ENCODE measurements at regions not wholly inside any gene's neighbourhood (a gene's known extent, or its start where the extent isn't known, plus 50 kb on each side); places are given as distances from the start of the nearest gene placed in this dataset.
A peak's percentile ranks its signal among the peaks of the same experiment; 100 is the strongest.

DNA sequence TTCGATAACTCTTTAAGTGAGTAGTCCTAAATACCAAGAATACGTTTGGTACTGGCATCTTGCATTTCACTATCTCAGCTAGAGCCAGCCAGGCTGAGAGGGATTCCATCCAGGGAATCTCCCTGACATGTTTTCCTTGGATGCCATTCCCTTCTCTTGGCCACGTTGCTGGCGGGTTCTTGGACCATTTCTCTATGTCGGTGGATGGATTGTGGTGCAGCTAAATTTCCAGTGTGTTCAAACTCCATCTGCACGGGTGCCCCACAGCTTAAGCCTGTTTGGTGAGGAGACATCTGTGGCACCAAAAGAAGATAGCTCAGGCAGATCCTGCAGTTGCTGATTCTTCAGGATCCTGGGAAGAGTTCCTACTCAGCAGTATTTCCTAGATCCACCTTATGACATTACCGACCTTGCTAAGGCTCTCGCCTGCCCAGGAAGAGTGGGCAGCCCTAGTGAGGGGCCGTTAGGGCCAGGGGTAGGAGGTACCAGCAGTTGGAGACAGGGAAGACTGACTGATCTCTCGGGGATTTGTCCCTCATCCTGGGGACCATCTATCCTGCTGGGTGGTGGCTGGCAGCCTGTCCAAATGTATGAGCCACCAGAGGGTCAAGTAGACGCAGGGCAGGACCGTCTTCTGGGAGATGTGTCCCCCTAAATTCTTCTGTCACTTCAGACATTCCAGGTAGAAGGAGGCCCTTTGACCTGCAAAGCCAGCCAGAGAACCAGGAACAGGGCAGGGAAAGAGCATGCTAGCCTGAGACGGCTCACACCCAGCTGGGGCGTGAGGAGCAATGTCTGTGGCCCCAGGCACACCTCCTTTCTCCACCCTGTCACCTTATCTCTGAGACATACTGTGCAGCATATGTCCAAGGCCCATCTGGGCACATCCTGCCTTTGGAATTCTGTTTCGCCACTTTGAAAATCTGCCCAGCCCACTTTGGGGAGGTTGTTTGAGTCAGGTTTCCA, 72.6 kb upstream of the CAPRIN2 start:
- no peak for DNase-seq (ENCODE audit: low spot score)

DNA sequence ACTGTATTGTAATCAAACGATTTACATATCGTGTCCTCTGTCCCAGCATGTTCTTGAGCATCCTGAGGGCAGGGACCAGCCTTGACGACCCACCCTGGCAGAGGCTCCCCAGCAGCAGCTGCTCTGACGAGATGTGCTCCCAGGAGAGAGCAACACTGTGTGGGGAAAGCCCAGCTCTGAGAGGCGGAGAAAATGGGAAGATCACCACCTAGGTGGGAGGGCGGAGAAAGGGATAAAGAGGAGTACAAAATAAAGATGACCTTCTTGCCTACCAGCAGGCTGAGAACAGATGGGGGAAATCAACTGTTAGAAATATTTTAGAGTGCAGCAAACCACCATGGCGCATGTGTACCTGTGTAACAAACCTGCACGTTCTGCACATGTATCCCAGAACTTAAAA, 71.5 kb upstream of the CAPRIN2 start:
- no peak for DNase-seq (ENCODE audit: low spot score)

DNA sequence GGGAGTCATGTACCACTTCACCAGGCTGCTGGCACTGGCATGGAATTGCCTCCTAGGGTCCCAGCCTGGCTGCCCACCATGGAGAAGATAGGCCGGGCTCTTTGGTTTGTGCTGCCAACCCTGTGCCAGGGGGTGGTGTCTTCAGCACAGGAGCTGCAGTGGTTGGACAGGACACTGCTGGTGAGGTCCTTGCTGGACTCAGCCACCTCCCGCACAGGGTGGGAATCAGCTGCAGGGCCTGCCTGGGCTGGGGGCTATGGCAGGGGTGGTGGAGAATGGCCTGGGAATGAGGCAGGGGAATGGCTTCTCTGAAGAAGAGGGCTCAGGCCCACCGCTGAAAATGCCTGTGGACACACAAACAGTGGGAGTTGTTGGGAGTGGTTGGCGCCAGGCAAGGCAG, 70.6 kb upstream of the CAPRIN2 start:
- DNase-seq (ENCODE audit: low spot score): no peak

DNA sequence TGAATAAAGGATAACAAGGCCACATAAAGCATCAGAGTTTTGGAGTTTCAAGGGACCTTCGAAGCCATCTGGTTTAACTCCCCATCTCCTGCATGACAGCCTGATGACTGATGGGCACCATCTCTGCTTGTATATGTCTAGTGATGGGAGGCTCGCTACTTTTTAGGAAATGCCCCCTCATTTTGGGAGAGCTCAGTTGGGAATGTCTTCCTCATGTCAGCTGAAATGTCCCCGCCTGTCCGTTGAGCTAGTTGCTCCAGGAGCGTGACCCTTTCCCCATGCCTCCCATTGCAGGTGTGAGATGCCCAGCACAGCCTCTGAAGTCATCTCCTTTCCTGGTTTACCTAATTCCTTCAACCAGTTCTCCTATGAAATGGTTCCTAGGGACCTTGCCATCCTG, 69.6 kb upstream of the CAPRIN2 start:
- no peak for DNase-seq (ENCODE audit: low spot score)

DNA sequence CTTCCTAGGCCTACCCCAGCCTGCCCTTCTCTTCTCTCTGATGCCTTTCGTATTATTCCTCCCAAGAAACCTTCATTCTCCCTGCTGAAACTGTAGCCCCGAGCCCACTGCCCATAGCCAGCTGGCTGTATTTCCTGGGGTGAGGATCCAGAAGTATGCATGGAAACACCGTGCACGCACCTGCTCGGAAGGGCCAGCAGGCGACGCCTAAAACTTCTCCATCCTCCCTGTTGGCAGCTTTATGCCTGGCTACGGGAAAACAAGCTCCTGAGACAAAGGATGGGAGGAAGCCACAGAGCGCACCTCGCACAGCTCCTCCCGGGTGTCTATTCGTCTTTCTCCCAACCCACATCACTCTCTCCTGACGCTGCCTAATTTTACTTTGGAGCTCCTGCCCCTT, 69.0 kb upstream of the CAPRIN2 start:
- DNase-seq (ENCODE audit: low spot score): no peak

DNA sequence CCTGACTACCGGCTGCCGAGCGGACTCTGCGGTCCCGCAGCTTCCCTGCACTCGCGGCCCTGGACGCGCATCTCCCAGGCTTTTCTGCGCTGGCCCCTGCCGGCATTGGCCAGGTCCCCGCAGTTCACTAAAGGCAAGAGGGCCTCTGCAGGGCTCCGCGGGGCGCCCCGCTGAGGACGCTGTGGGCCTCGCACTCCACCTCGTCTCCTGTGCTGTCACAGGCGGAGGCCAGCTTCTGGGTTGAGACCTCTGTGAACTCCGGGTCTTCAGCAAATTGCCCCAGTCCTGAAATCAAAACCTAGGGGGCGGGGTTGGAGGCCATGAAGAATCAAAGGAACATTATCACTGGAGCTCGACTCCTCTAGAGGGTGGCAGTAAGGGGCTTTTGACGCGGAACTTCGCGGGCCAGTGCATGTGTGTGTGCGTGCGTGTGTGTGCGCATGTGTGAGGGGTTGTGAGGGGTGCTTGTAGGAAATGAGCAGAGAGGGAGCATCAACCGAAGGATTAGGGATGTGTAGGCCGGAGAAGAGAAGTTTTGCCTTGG, 68.5 kb upstream of the CAPRIN2 start:
- DNase-seq (ENCODE audit: low spot score): no peak

DNA sequence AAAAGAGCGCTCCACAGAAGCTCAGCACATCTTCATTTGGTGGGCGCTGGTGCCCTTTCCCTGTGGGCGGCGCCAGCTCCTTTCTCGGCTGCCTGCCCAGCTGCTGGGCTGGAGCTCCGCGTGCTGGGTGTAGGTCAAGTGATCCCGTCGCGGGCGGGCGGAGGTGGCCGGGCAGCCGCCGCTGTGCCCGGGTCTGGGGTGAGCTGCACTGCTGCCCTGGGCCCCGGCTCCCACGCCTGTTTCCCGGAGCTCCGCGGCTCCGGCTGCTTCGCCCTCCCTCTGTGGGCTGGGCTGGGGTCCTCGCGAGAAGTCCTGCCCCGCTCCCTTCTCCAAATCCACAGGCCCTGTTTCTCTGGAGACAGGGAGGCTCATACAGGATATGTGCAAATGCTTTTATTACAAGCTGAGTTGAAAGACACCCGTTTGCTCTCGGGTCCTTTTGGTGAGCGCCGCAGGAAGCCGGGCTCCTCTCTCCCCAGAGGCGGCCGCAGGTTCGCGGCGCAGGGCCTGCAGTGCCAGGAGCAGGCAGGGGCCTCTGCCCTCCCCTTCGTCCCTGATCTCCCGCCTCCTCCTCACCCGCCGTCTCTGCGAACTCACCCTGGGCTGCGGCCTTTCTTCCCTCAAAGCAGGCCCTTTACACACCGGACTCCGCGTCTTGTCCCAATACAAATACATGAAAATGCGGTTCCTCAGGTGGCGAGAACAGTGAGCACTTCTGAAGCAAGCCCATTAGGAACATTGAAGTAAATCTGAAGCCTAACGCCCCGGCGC, 67.8 kb upstream of the CAPRIN2 start:
- peak; percentile 41 for DNase-seq (ENCODE audit: low spot score)

DNA sequence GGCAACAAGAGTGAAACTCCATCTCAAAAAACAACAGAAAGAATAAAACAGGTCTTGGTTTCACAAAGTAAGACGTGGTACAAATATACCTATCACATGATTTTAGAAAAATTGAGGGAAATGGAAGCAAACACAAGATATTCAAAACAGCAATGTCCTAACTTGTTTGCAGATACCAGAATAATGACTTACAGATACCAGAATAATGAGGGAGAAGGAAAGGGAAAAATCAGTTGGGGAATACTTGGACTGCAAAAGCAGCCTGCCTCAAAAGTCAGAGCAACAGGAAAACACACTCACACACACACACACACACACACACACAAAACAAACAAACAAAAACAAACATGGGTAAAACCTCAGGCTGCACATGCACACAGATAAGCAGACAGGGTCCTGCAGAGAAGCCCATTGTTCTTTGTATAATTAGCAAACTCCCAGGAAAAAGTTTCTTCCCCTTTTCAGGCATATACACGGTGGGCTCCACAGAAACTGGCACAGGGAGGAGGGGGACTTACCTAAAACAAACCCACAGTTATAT, 65.7 kb upstream of the CAPRIN2 start:
- DNase-seq (ENCODE audit: low spot score): no peak

DNA sequence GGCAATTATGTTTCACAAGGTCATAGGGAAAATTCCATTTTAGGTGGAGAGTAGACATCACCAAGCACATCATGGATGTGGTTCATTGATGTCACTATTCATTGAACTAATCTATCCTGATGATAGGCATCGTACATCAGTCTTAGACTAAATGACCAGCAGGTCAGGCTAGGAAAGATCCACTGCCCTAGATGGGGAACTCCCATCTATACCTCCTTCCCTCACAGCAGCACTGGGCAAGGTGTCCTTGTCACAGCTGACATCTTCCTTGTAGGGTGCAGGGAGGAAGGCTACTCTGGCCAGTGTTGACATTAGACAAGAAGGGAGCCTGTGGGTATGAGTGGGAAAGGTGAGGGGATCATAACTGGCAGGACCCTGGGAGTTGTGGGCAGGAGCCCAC, 63.8 kb upstream of the CAPRIN2 start:
- DNase-seq (ENCODE audit: low spot score): no peak

DNA sequence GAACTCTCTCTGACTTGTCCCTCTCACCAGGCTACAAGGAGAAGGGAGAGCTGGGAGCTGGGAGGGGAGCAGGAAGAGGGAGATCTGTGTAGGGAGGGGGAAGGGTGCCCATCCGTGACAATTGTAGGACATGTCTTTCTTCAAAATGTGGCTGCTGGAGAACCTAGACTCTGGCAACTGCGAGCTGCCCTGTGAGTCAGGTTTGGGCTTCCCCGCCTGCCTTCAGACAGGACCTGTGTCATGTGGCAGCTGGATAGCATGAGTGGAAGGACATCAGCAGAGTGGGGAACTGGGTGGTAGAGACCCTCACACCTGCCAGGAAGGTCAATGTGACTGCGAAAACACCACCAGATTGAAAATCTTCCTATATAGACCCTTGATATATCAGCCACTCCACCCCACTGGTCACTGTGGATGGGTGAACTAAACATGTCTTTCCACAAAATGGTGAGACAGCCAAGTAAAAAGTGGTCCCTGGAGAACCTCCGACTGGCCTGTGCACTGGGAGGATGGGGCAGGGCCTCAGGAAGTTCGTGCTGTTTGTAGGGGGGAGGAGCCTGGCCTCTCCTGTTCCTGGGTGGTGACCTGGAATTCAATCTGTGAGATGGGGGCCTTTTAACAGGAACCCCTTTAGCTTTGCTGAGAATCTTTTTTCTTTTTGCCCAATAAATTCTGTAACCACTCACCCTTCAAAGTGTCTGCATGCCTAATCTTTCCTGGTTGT, 62.2 kb upstream of the CAPRIN2 start:
- no peak for DNase-seq (ENCODE audit: low spot score)

DNA sequence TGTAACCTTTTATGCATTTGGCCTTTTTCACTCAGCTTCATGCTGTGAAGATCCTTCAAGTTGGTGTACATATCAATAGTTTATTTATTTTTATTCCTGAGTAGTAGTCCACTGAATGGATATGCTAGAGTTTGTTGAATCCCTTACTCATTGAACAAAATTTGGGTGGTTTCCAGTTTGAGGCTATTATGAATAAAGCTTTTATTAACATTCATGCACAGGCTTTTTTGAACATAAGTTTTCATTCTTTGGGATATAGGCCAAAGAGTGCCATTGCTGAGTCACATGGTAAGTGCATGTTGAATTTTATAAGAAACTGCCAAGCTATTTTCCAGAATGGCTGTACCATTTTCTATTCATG, 59.5 kb upstream of the CAPRIN2 start:
- DNase-seq (ENCODE audit: low spot score): no peak

DNA sequence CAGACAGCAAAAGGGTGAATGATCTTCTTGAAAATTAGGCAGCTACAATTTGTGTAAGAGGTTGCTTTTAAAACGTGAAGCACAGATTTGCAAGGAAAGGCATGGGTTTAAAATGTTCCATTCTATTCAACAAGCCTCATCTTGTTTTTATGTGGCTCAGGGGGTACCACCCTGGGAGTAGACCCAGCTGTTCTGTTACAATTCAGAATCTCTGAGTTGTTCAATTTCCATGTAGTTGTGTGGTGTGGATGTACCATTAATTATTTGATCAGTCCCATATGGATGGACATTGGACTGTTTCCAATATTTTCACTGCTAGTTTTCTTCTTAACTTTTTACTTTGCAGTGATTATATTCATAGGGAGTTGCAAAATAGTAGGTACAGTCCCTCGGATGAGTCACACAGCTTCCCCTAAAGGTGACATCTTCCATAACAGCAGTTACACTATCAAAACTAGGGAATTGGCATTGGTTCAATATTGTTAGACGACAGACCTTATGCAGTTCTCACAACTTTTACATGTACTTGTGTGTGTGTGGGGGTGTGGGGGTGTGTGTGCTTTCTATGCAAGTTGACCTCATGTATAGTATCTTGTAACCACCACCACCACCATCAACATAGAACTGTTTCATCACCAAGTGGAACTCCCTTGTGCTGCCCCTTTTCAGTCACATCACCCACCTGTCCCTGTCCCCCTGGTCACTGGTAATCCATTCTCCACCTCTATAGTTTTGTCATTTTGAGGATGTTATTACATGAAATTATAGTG, 59.0 kb upstream of the CAPRIN2 start:
- no peak for DNase-seq (ENCODE audit: low spot score)

DNA sequence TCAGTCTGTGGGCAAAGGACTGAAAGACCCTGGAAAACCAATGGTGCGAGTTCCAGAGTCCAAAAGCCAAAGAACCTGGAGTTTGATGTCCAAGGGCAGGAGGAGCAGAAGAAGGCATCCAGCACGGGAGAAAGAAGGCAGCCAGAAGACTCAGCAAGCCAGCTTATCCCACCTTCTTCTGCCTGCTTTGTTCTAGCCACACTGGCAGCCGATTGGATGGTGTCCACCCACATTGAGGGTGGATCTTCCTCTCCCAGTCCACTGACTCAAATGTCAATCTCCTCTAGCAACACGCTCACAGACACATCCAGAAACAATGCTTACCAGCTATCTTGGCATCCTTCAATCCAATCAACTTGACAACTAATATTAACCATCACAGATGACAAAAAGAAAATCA, 57.2 kb upstream of the CAPRIN2 start:
- no peak for DNase-seq (ENCODE audit: low spot score)

DNA sequence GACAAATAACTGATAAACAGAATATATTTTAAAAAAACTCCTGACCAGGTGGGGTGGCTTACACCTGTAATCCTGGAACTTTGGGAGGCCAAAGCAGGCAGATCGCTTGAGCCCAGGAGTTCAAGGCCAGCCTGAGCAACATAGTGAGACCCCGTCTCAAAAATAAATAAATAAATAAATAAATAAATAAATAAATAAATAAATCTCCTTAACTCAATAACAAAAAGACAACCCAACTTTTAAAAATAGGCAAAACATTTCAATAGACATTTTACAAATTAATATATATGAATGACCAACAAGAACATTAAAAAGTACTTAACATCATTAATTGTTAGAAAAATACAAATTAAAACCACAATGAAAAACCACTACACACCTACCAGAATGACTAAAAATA, 56.2 kb upstream of the CAPRIN2 start:
- DNase-seq (ENCODE audit: low spot score): no peak

DNA sequence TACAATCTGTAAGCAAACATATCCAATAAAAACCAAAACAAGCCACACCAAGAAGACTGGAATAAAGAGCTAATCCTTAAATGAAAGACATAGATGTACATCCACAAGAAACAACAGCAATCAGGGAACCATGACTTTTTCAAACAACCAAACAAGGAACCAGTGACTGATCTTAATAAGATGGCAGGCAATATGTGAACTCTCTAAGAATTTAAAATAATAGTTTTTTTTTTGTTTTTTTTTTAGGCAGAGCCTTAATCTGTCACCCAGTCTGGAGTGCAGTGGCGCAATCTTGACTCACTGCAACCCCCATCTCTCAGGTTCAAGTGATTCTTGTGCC, 52.9 kb upstream of the CAPRIN2 start:
- no peak for DNase-seq (ENCODE audit: low spot score)

DNA sequence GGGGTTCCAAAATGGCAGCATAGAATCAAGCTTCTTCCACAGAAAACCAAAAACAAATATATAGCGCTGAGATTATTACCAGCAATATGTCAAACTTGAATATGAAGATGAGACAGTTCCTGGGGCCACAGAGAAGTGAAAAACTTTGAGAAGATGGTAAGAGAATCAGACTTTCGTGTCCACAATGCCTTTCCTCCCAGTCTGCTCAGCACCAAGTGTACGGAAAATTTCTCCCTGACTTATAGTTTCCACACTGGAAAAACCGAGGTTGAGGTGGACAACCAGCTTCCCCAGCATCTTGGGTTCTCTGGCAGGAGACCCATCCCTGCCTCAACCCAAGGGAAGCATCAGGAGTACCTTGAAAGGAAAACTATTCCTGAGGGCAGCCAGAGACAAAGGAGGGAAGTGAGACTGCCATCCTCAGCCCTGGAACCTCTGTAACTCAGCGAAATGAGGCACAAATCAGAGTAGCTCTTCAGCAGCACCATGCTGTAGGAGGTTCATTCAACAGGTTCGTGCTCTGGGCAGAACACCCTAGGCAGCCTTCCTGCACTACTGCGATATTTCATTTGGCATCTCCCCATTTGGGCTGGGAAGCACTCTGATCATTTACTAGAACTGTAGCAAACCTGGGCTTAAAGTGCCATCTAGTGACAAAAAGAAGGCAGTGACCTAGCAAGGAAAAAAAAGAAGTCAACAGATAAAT, 52.4 kb upstream of the CAPRIN2 start:
- DNase-seq (ENCODE audit: low spot score): peak; percentile 86

DNA sequence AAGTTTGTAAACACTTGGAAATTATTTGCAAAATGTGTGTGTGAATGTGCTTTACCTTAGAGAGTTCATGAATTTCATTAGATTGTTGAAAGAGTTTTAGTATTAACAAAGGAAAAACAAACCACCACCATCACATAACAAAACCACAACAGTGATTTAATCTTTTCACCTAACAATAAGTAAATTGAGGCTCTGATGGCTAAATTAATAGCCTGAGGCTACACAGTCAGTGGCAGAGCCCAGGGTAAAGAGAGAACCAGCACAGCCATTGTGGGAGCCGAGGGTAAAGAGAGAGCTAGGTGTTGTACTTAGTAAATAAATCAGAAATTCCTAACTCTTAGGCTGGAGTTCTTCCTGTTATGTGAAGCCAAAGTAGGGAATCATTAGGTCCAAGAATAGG, 51.2 kb upstream of the CAPRIN2 start:
- DNase-seq (ENCODE audit: low spot score): no peak

Measured in HT-29 (cell line).